ENCODE measurements at regions not wholly inside any gene's neighbourhood (a gene's known extent, or its start where the extent isn't known, plus 50 kb on each side); places are given as distances from the start of the nearest gene placed in this dataset.
"Not testable (repeated sequence)": the region's sequence is repeated elsewhere in the genome, so short reads cannot be mapped to it uniquely, and the experiment has no call there.

- not testable (repeated sequence) for H3K36me3 ChIP-seq (ENCODE audit: insufficient read depth, low read depth, low read length); H3K4me3 ChIP-seq (ENCODE audit: low read length); H3K27me3 ChIP-seq (ENCODE audit: insufficient read depth, low read length); H3K9me3 ChIP-seq (ENCODE audit: insufficient read depth, low read depth, low read length); H3K27ac ChIP-seq (ENCODE audit: low read length); H3K4me1 ChIP-seq (ENCODE audit: insufficient read depth, low read length); H3K9ac ChIP-seq (ENCODE audit: low read depth, low read length)
These were observed 5450.2 kb upstream of the TPTE start for GRCh38 chr21:5071180-5071579.

- H3K9me3 ChIP-seq (ENCODE audit: insufficient read depth, low read depth, low read length); H3K27me3 ChIP-seq (ENCODE audit: insufficient read depth, low read length); H3K9ac ChIP-seq (ENCODE audit: low read depth, low read length); H3K4me3 ChIP-seq (ENCODE audit: low read length); H3K27ac ChIP-seq (ENCODE audit: low read length); H3K36me3 ChIP-seq (ENCODE audit: insufficient read depth, low read depth, low read length); H3K4me1 ChIP-seq (ENCODE audit: insufficient read depth, low read length): not testable (repeated sequence)
These were observed 5444.5 kb upstream of the TPTE start for GRCh38 chr21:5076854-5077253.

GRCh38 chr21:5079361-5079760 is 5442.0 kb upstream of the TPTE start:
- not testable (repeated sequence) for H3K4me3 ChIP-seq (ENCODE audit: low read length); H3K4me1 ChIP-seq (ENCODE audit: insufficient read depth, low read length); H3K36me3 ChIP-seq (ENCODE audit: insufficient read depth, low read depth, low read length); H3K9ac ChIP-seq (ENCODE audit: low read depth, low read length); H3K9me3 ChIP-seq (ENCODE audit: insufficient read depth, low read depth, low read length); H3K27ac ChIP-seq (ENCODE audit: low read length); H3K27me3 ChIP-seq (ENCODE audit: insufficient read depth, low read length)

GRCh38 chr21:5080015-5080414 is 5441.4 kb upstream of the TPTE start:
- not testable (repeated sequence) for H3K4me3 ChIP-seq (ENCODE audit: low read length); H3K4me1 ChIP-seq (ENCODE audit: insufficient read depth, low read length); H3K36me3 ChIP-seq (ENCODE audit: insufficient read depth, low read depth, low read length); H3K27me3 ChIP-seq (ENCODE audit: insufficient read depth, low read length); H3K9ac ChIP-seq (ENCODE audit: low read depth, low read length); H3K9me3 ChIP-seq (ENCODE audit: insufficient read depth, low read depth, low read length); H3K27ac ChIP-seq (ENCODE audit: low read length)

GRCh38 chr21:5084246-5084645 is 5437.1 kb upstream of the TPTE start:
- H3K4me1 ChIP-seq (ENCODE audit: insufficient read depth, low read length); H3K27ac ChIP-seq (ENCODE audit: low read length); H3K9me3 ChIP-seq (ENCODE audit: insufficient read depth, low read depth, low read length); H3K4me3 ChIP-seq (ENCODE audit: low read length); H3K36me3 ChIP-seq (ENCODE audit: insufficient read depth, low read depth, low read length); H3K27me3 ChIP-seq (ENCODE audit: insufficient read depth, low read length); H3K9ac ChIP-seq (ENCODE audit: low read depth, low read length): not testable (repeated sequence)

GRCh38 chr21:5085456-5085855 is 5435.9 kb upstream of the TPTE start:
- not testable (repeated sequence) for H3K9me3 ChIP-seq (ENCODE audit: insufficient read depth, low read depth, low read length); H3K4me3 ChIP-seq (ENCODE audit: low read length); H3K27me3 ChIP-seq (ENCODE audit: insufficient read depth, low read length); H3K9ac ChIP-seq (ENCODE audit: low read depth, low read length); H3K36me3 ChIP-seq (ENCODE audit: insufficient read depth, low read depth, low read length); H3K27ac ChIP-seq (ENCODE audit: low read length); H3K4me1 ChIP-seq (ENCODE audit: insufficient read depth, low read length)

GRCh38 chr21:5086416-5086815 is 5435.0 kb upstream of the TPTE start:
- H3K9me3 ChIP-seq (ENCODE audit: insufficient read depth, low read depth, low read length); H3K36me3 ChIP-seq (ENCODE audit: insufficient read depth, low read depth, low read length); H3K9ac ChIP-seq (ENCODE audit: low read depth, low read length); H3K27me3 ChIP-seq (ENCODE audit: insufficient read depth, low read length); H3K4me3 ChIP-seq (ENCODE audit: low read length); H3K4me1 ChIP-seq (ENCODE audit: insufficient read depth, low read length); H3K27ac ChIP-seq (ENCODE audit: low read length): not testable (repeated sequence)

- H3K4me3 ChIP-seq (ENCODE audit: low read length); H3K9ac ChIP-seq (ENCODE audit: low read depth, low read length); H3K27me3 ChIP-seq (ENCODE audit: insufficient read depth, low read length); H3K36me3 ChIP-seq (ENCODE audit: insufficient read depth, low read depth, low read length); H3K9me3 ChIP-seq (ENCODE audit: insufficient read depth, low read depth, low read length); H3K4me1 ChIP-seq (ENCODE audit: insufficient read depth, low read length); H3K27ac ChIP-seq (ENCODE audit: low read length): not testable (repeated sequence)
These were observed 5432.6 kb upstream of the TPTE start for GRCh38 chr21:5088820-5089219.

GRCh38 chr21:5089399-5090089 is 5431.8 kb upstream of the TPTE start:
- H3K4me1 ChIP-seq (ENCODE audit: insufficient read depth, low read length); H3K27me3 ChIP-seq (ENCODE audit: insufficient read depth, low read length); H3K4me3 ChIP-seq (ENCODE audit: low read length); H3K9me3 ChIP-seq (ENCODE audit: insufficient read depth, low read depth, low read length); H3K9ac ChIP-seq (ENCODE audit: low read depth, low read length); H3K27ac ChIP-seq (ENCODE audit: low read length); H3K36me3 ChIP-seq (ENCODE audit: insufficient read depth, low read depth, low read length): not testable (repeated sequence)

GRCh38 chr21:5090132-5091079 is 5431.0 kb upstream of the TPTE start:
- H3K36me3 ChIP-seq (ENCODE audit: insufficient read depth, low read depth, low read length); H3K4me1 ChIP-seq (ENCODE audit: insufficient read depth, low read length); H3K9ac ChIP-seq (ENCODE audit: low read depth, low read length); H3K27ac ChIP-seq (ENCODE audit: low read length); H3K9me3 ChIP-seq (ENCODE audit: insufficient read depth, low read depth, low read length); H3K4me3 ChIP-seq (ENCODE audit: low read length); H3K27me3 ChIP-seq (ENCODE audit: insufficient read depth, low read length): not testable (repeated sequence)

- not testable (repeated sequence) for H3K27me3 ChIP-seq (ENCODE audit: insufficient read depth, low read length); H3K27ac ChIP-seq (ENCODE audit: low read length); H3K4me1 ChIP-seq (ENCODE audit: insufficient read depth, low read length); H3K9me3 ChIP-seq (ENCODE audit: insufficient read depth, low read depth, low read length); H3K9ac ChIP-seq (ENCODE audit: low read depth, low read length); H3K36me3 ChIP-seq (ENCODE audit: insufficient read depth, low read depth, low read length); H3K4me3 ChIP-seq (ENCODE audit: low read length)
These were observed 5430.1 kb upstream of the TPTE start for GRCh38 chr21:5091274-5091673.

- not testable (repeated sequence) for H3K36me3 ChIP-seq (ENCODE audit: insufficient read depth, low read depth, low read length); H3K4me1 ChIP-seq (ENCODE audit: insufficient read depth, low read length); H3K9ac ChIP-seq (ENCODE audit: low read depth, low read length); H3K27me3 ChIP-seq (ENCODE audit: insufficient read depth, low read length); H3K9me3 ChIP-seq (ENCODE audit: insufficient read depth, low read depth, low read length); H3K4me3 ChIP-seq (ENCODE audit: low read length); H3K27ac ChIP-seq (ENCODE audit: low read length)
These were observed 5425.8 kb upstream of the TPTE start for GRCh38 chr21:5095628-5096027.
